Sigmoid colon (tissue), 6 donors: ENCODE measurements at regions not wholly inside any gene's neighbourhood (a gene's known extent, or its start where the extent isn't known, plus 50 kb on each side); places are given as distances from the start of the nearest gene placed in this dataset.

Experiments
- DNase-seq: peaks from one replicate; pipeline ENCODE4 v3.0.0-alpha.2; 2019
- H3K27ac ChIP-seq, 4 donors: fragments of 200-600 bp; sonication (generic); one replicate each; pipeline ENCODE4 v1.5.1; 2016 to 2019; ENCODE audit warnings: mild to moderate bottlenecking in 1 of 4
- H3K27me3 ChIP-seq, 3 donors: fragments of 200-600 bp; sonication (generic); one replicate each; pipeline ENCODE4 v1.5.1; 2019; ENCODE audit warnings: mild to moderate bottlenecking in 1 of 3
- H3K36me3 ChIP-seq, 4 donors: fragments of 200-600 bp; sonication (generic); one replicate each; pipeline ENCODE4 v1.5.1; 2016 to 2019
- H3K4me1 ChIP-seq, 4 donors: fragments of 200-600 bp; sonication (generic); one replicate each; pipeline ENCODE4 v1.5.1; 2017 to 2019
- H3K4me3 ChIP-seq, 4 donors: fragments of 200-600 bp; sonication (generic); one replicate each; pipeline ENCODE4 v1.5.1; 2017 to 2019; ENCODE audit warnings: mild to moderate bottlenecking in 2 of 4, moderate library complexity in 1 of 4
- H3K9me3 ChIP-seq, 4 donors: fragments of 200-600 bp in 3 of 4; sonication (generic) in 3 of 4; one replicate each; pipeline versions ENCODE4 v1.5.1 to v1.6.1; 2013 to 2019
- EP300 ChIP-seq, 4 donors: sonication (generic); formaldehyde crosslinking; IDR thresholded peaks; one replicate each; pipeline ENCODE4 v1.6.1; 2017; ENCODE audit warnings: antibody characterized with exemption in 4 of 4
- POLR2A ChIP-seq, 2 donors: fragments of 450-650 bp; IDR thresholded peaks; one replicate each; pipeline ENCODE4 v1.6.1; 2016; ENCODE audit warnings: antibody characterized with exemption in 2 of 2, mild to moderate bottlenecking in 2 of 2, moderate library complexity in 2 of 2
- POLR2AphosphoS5 ChIP-seq, 4 donors: sonication (generic); formaldehyde crosslinking; IDR thresholded peaks; one replicate each; pipeline ENCODE4 v1.6.1; 2017; ENCODE audit warnings: antibody characterized with exemption in 4 of 4
- WGBS, 2 donors: extraction: QIAGEN DNeasy Blood & Tissue Kit; methylation state at CpG; one replicate each; pipeline ENCODE4 v1.1.7; 2013; 5-methylcytosine and 5-hydroxymethylcytosine counted together
- intact Hi-C: fragments of 100-400 bp; cut with DNase I; formaldehyde crosslinking; loops from one replicate; pipeline ENCODE4 v1.15.1; 2023
- TF ChIP-seq, protein P1 (sequence below), 4 experiments: fragments of 450-650 bp in 3 of 4; fragments of 200-600 bp in 1 of 4; IDR thresholded peaks; one replicate each; pipeline ENCODE4 v1.5.1; 2016 to 2019; ENCODE audit warnings: antibody characterized with exemption in 4 of 4, mild to moderate bottlenecking in 3 of 4, moderate library complexity in 2 of 4
- donor health status: healthy with polysubstance abuse.
- donor health status: healthy.

DNA sequence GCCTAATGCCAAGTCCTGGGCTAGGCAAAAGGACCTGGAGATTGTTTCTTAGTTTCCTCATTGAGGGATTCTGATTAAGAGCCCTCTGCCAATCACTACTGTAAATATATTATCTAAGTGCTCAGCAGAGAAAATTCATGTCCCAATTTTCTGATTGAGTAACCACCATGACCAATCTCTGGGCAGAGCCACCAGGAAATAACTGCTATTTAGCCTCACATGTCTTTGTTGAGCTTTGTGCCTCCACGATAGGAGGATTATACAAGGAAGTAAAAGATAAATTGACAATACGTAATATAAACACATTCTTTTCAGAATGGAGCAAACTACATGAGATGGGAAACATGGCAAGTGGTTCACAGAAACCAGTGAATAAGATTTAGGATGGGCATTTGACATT lies 396.1 kb upstream of the PAPPA start:
- Histone ChIP-seq H3K4me1 (no peaks in the 10 kb centered on the region), H3K27me3 (no peaks in the 10 kb centered on the region), H3K9me3 (no peaks in the 10 kb centered on the region), H3K36me3 (no peaks in the 10 kb centered on the region), H3K27ac (no peak overlapping the region), H3K4me3 (no peak overlapping the region)
- intact Hi-C loops, result no loop called here
- no peak for DNase-seq
- 32 to 69% methylated on average over 2 of the region's 2 CpGs for WGBS, 2 donors
- TF ChIP-seq POLR2A (IDR thresholded peaks at IDR 0.05) (no peak), EP300 (IDR thresholded peaks at IDR 0.05) (no peak), POLR2AphosphoS5 (IDR thresholded peaks at IDR 0.05) (no peak)
- TF ChIP-seq, protein P1, sequence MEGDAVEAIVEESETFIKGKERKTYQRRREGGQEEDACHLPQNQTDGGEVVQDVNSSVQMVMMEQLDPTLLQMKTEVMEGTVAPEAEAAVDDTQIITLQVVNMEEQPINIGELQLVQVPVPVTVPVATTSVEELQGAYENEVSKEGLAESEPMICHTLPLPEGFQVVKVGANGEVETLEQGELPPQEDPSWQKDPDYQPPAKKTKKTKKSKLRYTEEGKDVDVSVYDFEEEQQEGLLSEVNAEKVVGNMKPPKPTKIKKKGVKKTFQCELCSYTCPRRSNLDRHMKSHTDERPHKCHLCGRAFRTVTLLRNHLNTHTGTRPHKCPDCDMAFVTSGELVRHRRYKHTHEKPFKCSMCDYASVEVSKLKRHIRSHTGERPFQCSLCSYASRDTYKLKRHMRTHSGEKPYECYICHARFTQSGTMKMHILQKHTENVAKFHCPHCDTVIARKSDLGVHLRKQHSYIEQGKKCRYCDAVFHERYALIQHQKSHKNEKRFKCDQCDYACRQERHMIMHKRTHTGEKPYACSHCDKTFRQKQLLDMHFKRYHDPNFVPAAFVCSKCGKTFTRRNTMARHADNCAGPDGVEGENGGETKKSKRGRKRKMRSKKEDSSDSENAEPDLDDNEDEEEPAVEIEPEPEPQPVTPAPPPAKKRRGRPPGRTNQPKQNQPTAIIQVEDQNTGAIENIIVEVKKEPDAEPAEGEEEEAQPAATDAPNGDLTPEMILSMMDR (IDR thresholded peaks at IDR 0.05), result no peak

DNA sequence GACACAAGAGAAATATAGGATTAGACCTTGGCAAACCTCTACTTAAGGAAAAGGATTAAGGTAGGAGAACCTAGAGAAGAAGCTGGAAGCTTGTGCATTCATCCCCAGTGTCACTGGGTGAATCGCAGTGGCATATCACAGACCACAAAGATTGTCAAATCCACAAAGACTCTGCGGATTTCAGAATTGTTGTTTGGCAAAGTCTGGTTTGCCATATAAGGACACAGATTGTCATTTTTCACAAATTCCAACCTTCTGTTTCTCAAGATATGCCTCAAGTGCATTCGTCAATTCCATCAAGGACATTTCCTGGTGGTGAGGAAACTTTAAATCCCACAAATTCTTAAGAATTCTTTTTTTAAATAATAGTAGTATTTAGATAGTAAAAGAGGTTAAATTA lies 395.1 kb upstream of the PAPPA start:
- Histone ChIP-seq H3K4me1 (no peaks in the 10 kb centered on the region), H3K4me3 (no peak overlapping the region), H3K27me3 (no peaks in the 10 kb centered on the region), H3K9me3 (no peaks in the 10 kb centered on the region), H3K36me3 (no peaks in the 10 kb centered on the region), H3K27ac (no peak overlapping the region)
- DNase-seq, result no peak
- TF ChIP-seq POLR2A (IDR thresholded peaks at IDR 0.05), result no peak
- TF ChIP-seq, protein P1 (IDR thresholded peaks at IDR 0.05), result no peak
- TF ChIP-seq EP300 (IDR thresholded peaks at IDR 0.05), result no peak
- no peak for TF ChIP-seq POLR2AphosphoS5 (IDR thresholded peaks at IDR 0.05)
- 77 to 87% methylated on average over 3 of the region's 3 CpGs for WGBS, 2 donors
- intact Hi-C loops, result no loop called here

DNA sequence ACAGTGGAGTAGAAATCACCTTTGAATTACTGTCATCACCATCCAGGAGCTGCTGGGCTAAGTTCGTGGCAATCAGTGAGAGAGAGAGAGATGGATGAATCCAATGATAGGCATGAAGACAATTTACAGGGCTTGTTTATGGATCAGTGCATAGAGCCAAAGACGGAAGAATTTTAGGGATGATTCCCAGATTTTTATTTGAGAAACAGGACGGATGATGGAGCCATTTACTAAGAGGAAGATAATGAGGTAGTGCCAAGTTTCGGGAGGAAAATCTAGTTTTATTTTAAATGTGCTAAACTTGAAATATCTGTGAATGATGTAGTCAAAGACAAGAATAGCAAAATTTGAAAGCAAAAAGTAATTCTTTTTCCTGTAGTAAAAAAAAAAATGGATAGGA lies 394.2 kb upstream of the PAPPA start:
- DNase-seq, result no peak
- Histone ChIP-seq H3K9me3 (no peaks in the 10 kb centered on the region), H3K36me3 (no peaks in the 10 kb centered on the region), H3K4me1 (no peaks in the 10 kb centered on the region), H3K27me3 (no peaks in the 10 kb centered on the region), H3K4me3 (no peak overlapping the region), H3K27ac (no peak overlapping the region)
- WGBS, 2 donors, result 64 to 73% methylated on average over 4 of the region's 4 CpGs
- intact Hi-C loops, result no loop called here
- TF ChIP-seq, protein P1 (IDR thresholded peaks at IDR 0.05), result no peak
- TF ChIP-seq POLR2AphosphoS5 (IDR thresholded peaks at IDR 0.05) (no peak), POLR2A (IDR thresholded peaks at IDR 0.05) (no peak), EP300 (IDR thresholded peaks at IDR 0.05) (no peak)

DNA sequence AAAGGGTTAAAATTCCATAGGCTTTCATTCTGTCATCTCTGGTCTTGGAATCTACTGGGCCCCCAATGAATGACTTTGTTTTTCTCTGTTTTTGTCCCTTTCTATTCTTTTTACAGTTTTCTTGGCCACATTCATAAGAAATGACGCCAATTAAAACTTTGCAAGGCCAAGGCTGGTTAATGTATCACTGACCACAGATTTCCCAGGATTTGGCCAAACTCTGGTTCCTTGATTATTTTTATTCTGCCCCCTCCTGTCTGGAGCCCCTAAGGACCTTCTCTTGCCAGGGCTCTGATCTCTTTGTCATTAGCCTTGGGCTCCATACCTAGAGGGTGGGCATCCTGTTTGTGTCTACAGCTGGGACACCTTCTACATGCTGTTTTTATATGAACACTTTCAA lies 388.9 kb upstream of the PAPPA start:
- Histone ChIP-seq H3K4me3 (no peak overlapping the region), H3K9me3 (no peaks in the 10 kb centered on the region), H3K27me3 (no peaks in the 10 kb centered on the region), H3K4me1 (no peaks in the 10 kb centered on the region), H3K36me3 (no peaks in the 10 kb centered on the region), H3K27ac (no peak overlapping the region)
- intact Hi-C loops, result no loop called here
- WGBS, 2 donors, result 39 to 76% methylated on average over 1 of the region's 1 CpG
- DNase-seq, result no peak
- TF ChIP-seq POLR2A (IDR thresholded peaks at IDR 0.05) (no peak), EP300 (IDR thresholded peaks at IDR 0.05) (no peak), POLR2AphosphoS5 (IDR thresholded peaks at IDR 0.05) (no peak)
- TF ChIP-seq, protein P1 (IDR thresholded peaks at IDR 0.05), result no peak

DNA sequence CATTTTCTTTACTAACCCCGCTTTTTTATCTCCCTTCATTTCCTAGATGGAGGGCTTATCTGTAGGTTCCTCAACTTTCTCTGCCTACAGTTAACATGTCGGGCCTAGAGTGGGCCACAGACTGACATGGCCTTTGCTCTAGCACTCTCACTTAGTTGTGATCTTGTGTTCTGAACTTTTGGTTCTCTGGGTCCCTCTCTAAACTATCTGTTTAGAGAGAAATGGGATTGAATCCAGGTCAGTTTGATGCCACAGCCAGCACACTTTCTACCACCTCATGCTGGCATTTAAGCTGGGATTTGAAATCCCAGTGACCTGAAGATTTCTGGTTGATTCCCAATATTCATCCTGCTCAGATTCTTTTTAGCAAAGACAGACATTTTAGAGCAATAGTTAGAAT lies 388.5 kb upstream of the PAPPA start:
- H3K9me3 ChIP-seq, result no peaks in the 10 kb centered on the region
- no peak overlapping the region for H3K27ac ChIP-seq
- DNase-seq, result no peak
- no peaks in the 10 kb centered on the region for H3K4me1 ChIP-seq
- no peak overlapping the region for H3K4me3 ChIP-seq
- no peaks in the 10 kb centered on the region for H3K27me3 ChIP-seq
- no peaks in the 10 kb centered on the region for H3K36me3 ChIP-seq
- WGBS, 2 donors, result 66 to 77% methylated on average over 2 of the region's 2 CpGs
- TF ChIP-seq EP300 (IDR thresholded peaks at IDR 0.05), result no peak
- TF ChIP-seq, protein P1 (IDR thresholded peaks at IDR 0.05), result no peak
- no peak for TF ChIP-seq POLR2A (IDR thresholded peaks at IDR 0.05)
- no peak for TF ChIP-seq POLR2AphosphoS5 (IDR thresholded peaks at IDR 0.05)
- intact Hi-C loops, result no loop called here
